NCI-H460 (cell line): ENCODE measurements at regions not wholly inside any gene's neighbourhood (a gene's known extent, or its start where the extent isn't known, plus 50 kb on each side); places are given as distances from the start of the nearest gene placed in this dataset.

ENCODE experiments used
- DNase-seq: peaks from one replicate; pipeline ENCODE4 v3.0.0-alpha.2; 2016; ENCODE audit warnings: low read depth; ENCODE audit errors: extremely low read depth

GRCh38 chr12:75908961-75909605 is 122.5 kb downstream of the PHLDA1 start:
- no peak for DNase-seq

GRCh38 chr12:75905922-75906321 is 125.7 kb downstream of the PHLDA1 start:
- no peak for DNase-seq

GRCh38 chr12:75900781-75901254 is 130.8 kb downstream of the PHLDA1 start:
- DNase-seq, result no peak

- no peak for DNase-seq
These were observed 131.3 kb downstream of the PHLDA1 start for GRCh38 chr12:75900226-75900625.

- DNase-seq, result no peak
These were observed 136.4 kb downstream of the PHLDA1 start for GRCh38 chr12:75894965-75895754.

- no peak for DNase-seq
These were observed 137.8 kb downstream of the PHLDA1 start for GRCh38 chr12:75893765-75894164.

GRCh38 chr12:75892731-75893408 is 138.7 kb downstream of the PHLDA1 start:
- DNase-seq, result no peak

GRCh38 chr12:75891072-75891471 is 140.5 kb downstream of the PHLDA1 start:
- no peak for DNase-seq

GRCh38 chr12:75890660-75891059 is 140.9 kb downstream of the PHLDA1 start:
- DNase-seq, result no peak

- DNase-seq, result no peak
These were observed 141.4 kb downstream of the PHLDA1 start for GRCh38 chr12:75890141-75890540.

- DNase-seq, result no peak
These were observed 142.5 kb downstream of the PHLDA1 start for GRCh38 chr12:75888874-75889613.

GRCh38 chr12:75888399-75888798 is 143.2 kb downstream of the PHLDA1 start:
- no peak for DNase-seq

GRCh38 chr12:75887979-75888378 is 143.6 kb downstream of the PHLDA1 start:
- DNase-seq, result no peak

GRCh38 chr12:75884465-75884985 is 147.1 kb downstream of the PHLDA1 start:
- no peak for DNase-seq

GRCh38 chr12:75883241-75883640 is 148.3 kb downstream of the PHLDA1 start:
- DNase-seq, result no peak

GRCh38 chr12:75882421-75882820 is 149.2 kb downstream of the PHLDA1 start:
- no peak for DNase-seq

- DNase-seq, result no peak
These were observed 149.7 kb downstream of the PHLDA1 start for GRCh38 chr12:75881920-75882319.

- DNase-seq, result no peak
These were observed 153.6 kb downstream of the PHLDA1 start for GRCh38 chr12:75877763-75878621.

- DNase-seq, result no peak
These were observed 154.5 kb downstream of the PHLDA1 start for GRCh38 chr12:75876832-75877762.
